ENCODE measurements at regions not wholly inside any gene's neighbourhood (a gene's known extent, or its start where the extent isn't known, plus 50 kb on each side); places are given as distances from the start of the nearest gene placed in this dataset.
"Not testable (repeated sequence)": the region's sequence is repeated elsewhere in the genome, so short reads cannot be mapped to it uniquely, and the experiment has no call there.

DNA sequence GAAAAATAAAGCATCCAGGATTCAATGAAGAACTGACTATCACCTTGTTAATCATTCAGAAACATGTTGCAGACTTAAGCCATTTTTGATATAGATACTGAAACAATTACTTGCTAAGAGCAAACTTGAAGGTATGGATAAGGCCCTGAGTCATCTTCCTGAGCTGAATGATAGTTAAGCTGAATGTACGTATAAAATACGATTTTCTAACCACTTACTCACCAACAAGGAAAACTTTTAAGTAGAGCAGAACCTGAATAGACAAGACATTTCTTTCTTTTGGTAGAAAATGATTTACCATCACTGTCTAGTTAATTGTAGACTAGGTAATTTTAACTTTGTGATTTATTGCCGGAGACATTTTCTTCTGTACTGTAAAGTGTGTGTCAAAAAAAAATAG lies 261.2 kb downstream of the RTP5 start:
- TF ChIP-seq, protein P1, sequence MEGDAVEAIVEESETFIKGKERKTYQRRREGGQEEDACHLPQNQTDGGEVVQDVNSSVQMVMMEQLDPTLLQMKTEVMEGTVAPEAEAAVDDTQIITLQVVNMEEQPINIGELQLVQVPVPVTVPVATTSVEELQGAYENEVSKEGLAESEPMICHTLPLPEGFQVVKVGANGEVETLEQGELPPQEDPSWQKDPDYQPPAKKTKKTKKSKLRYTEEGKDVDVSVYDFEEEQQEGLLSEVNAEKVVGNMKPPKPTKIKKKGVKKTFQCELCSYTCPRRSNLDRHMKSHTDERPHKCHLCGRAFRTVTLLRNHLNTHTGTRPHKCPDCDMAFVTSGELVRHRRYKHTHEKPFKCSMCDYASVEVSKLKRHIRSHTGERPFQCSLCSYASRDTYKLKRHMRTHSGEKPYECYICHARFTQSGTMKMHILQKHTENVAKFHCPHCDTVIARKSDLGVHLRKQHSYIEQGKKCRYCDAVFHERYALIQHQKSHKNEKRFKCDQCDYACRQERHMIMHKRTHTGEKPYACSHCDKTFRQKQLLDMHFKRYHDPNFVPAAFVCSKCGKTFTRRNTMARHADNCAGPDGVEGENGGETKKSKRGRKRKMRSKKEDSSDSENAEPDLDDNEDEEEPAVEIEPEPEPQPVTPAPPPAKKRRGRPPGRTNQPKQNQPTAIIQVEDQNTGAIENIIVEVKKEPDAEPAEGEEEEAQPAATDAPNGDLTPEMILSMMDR (IDR thresholded peaks at IDR 0.05; ENCODE audit: insufficient read depth, low read length), result not testable (repeated sequence)
- not testable (repeated sequence) for TF ChIP-seq POLR2AphosphoS5 (IDR thresholded peaks at IDR 0.05; ENCODE audit: low read depth)
- TF ChIP-seq, protein P2, sequence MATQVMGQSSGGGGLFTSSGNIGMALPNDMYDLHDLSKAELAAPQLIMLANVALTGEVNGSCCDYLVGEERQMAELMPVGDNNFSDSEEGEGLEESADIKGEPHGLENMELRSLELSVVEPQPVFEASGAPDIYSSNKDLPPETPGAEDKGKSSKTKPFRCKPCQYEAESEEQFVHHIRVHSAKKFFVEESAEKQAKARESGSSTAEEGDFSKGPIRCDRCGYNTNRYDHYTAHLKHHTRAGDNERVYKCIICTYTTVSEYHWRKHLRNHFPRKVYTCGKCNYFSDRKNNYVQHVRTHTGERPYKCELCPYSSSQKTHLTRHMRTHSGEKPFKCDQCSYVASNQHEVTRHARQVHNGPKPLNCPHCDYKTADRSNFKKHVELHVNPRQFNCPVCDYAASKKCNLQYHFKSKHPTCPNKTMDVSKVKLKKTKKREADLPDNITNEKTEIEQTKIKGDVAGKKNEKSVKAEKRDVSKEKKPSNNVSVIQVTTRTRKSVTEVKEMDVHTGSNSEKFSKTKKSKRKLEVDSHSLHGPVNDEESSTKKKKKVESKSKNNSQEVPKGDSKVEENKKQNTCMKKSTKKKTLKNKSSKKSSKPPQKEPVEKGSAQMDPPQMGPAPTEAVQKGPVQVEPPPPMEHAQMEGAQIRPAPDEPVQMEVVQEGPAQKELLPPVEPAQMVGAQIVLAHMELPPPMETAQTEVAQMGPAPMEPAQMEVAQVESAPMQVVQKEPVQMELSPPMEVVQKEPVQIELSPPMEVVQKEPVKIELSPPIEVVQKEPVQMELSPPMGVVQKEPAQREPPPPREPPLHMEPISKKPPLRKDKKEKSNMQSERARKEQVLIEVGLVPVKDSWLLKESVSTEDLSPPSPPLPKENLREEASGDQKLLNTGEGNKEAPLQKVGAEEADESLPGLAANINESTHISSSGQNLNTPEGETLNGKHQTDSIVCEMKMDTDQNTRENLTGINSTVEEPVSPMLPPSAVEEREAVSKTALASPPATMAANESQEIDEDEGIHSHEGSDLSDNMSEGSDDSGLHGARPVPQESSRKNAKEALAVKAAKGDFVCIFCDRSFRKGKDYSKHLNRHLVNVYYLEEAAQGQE (IDR thresholded peaks at IDR 0.05; ENCODE audit: insufficient replicate concordance, low read depth), result not testable (repeated sequence)
